ENCODE measurements at regions not wholly inside any gene's neighbourhood (a gene's known extent, or its start where the extent isn't known, plus 50 kb on each side); places are given as distances from the start of the nearest gene placed in this dataset.

DNA sequence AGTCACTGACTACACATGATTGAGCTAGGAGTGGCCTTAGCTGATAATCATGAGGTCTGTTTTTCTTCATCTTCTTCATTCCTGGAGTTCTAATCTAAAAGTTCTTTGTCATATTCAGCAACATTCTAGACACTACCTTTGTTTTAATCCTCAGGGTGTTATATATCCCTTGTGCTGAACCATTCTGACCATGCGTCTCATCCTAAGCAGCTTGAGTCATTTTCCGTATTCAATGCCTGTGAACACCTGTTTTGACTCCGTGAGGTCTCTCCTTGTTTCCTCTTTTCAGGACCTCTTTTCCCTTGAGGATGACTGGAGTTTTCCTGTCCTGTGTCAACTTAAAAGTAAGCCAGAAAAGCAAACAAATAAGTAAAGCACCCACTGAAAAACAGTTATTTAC, 597.9 kb downstream of the GBA3 start:
- WGBS, 2 donors (ENCODE audit: low coverage in 1 of 2) = 76 to 84% methylated on average over 3 of the region's 3 CpGs
- intact Hi-C loops (cut with DNase I; ENCODE audit: low total_unique reads) = no loop called here
- Histone ChIP-seq H3K4me3 (no peak overlapping the region), H3K27ac (no peak overlapping the region), H3K36me3 (no peaks in the 10 kb centered on the region), H3K27me3 (no peaks in the 10 kb centered on the region), H3K9me3 (no peaks in the 10 kb centered on the region), H3K4me1 (no peaks in the 10 kb centered on the region)
- in situ Hi-C loops (cut with MboI; ENCODE audit: low pct_ligation_motif_present in 1 of 4, low pct_unique_long_range_greater_than_20kb in 1 of 4, low sequenced_read_pairs in 3 of 4) = no loop called here
- TF ChIP-seq POLR2A (IDR thresholded peaks at IDR 0.05) (no peak), POLR2AphosphoS5 (IDR thresholded peaks at IDR 0.05) (no peak), EP300 (IDR thresholded peaks at IDR 0.05; ENCODE audit: low read depth) (no peak)
- TF ChIP-seq, protein P1, sequence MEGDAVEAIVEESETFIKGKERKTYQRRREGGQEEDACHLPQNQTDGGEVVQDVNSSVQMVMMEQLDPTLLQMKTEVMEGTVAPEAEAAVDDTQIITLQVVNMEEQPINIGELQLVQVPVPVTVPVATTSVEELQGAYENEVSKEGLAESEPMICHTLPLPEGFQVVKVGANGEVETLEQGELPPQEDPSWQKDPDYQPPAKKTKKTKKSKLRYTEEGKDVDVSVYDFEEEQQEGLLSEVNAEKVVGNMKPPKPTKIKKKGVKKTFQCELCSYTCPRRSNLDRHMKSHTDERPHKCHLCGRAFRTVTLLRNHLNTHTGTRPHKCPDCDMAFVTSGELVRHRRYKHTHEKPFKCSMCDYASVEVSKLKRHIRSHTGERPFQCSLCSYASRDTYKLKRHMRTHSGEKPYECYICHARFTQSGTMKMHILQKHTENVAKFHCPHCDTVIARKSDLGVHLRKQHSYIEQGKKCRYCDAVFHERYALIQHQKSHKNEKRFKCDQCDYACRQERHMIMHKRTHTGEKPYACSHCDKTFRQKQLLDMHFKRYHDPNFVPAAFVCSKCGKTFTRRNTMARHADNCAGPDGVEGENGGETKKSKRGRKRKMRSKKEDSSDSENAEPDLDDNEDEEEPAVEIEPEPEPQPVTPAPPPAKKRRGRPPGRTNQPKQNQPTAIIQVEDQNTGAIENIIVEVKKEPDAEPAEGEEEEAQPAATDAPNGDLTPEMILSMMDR (IDR thresholded peaks at IDR 0.05) = no peak
- no peak for DNase-seq

DNA sequence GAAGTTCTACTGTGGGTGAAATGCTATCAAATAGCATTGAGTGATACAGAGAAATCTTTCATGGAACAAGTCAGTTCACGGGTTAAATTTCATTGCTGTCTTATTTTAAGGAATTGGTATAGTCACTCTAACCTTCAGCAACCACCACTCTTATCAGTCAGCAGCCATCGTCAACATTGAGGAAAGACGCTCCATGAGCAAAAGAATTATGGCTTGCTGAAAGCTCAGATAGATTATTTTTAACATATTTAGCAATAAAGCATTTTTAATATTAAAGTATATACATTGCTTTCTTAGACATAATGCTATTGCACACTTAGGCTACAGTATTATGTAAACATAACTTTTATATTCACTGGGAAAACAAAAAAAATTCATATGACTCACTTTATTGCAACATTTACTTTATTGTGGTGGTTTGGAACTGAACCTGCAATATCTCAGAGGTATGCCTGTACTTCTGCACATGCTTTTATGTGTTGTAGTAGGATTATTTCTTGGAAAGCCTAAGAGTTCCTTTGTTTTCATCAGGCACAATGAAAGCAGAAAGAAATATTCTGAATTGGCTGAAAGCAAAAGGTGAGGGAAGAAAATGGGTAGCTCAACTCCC, 586.7 kb downstream of the GBA3 start:
- no peak overlapping the region for H3K27ac ChIP-seq
- WGBS, 2 donors (ENCODE audit: low coverage in 1 of 2) = 44 to 57% methylated on average over 3 of the region's 3 CpGs
- H3K4me3 ChIP-seq = no peak overlapping the region
- no peaks in the 10 kb centered on the region for H3K27me3 ChIP-seq
- H3K9me3 ChIP-seq = no peaks in the 10 kb centered on the region
- intact Hi-C loops (cut with DNase I; ENCODE audit: low total_unique reads) (no loop called here), in situ Hi-C loops (cut with MboI; ENCODE audit: low pct_ligation_motif_present in 1 of 4, low pct_unique_long_range_greater_than_20kb in 1 of 4, low sequenced_read_pairs in 3 of 4) (no loop called here)
- TF ChIP-seq EP300 (IDR thresholded peaks at IDR 0.05; ENCODE audit: low read depth) = no peak
- TF ChIP-seq POLR2AphosphoS5 (IDR thresholded peaks at IDR 0.05) = no peak
- no peak for DNase-seq
- H3K4me1 ChIP-seq = no peaks in the 10 kb centered on the region
- H3K36me3 ChIP-seq = no peaks in the 10 kb centered on the region

DNA sequence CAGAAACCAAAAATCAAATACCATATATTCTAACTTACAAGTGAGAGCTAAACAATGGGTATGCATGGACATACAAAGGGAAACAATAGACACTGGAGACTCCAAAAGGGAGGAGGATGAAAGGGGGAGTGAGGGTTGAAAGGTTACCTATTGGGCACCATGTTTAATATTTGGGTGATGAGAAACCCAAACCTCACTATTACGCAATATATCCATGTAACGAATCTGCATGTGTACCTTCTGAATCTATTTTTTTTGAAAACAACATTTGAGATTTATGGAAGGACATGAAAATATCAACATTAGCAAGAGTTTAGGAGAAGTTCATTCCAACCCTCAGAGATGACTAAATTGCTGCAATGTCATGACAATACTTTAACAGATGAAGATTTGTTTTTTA, 586.1 kb downstream of the GBA3 start:
- intact Hi-C loops (cut with DNase I; ENCODE audit: low total_unique reads) (no loop called here), in situ Hi-C loops (cut with MboI; ENCODE audit: low pct_ligation_motif_present in 1 of 4, low pct_unique_long_range_greater_than_20kb in 1 of 4, low sequenced_read_pairs in 3 of 4) (no loop called here)
- H3K4me1 ChIP-seq = no peaks in the 10 kb centered on the region
- DNase-seq = no peak
- WGBS, 2 donors (ENCODE audit: low coverage in 1 of 2) = 87 to 92% methylated on average over 2 of the region's 2 CpGs
- no peak for TF ChIP-seq POLR2AphosphoS5 (IDR thresholded peaks at IDR 0.05)
- TF ChIP-seq EP300 (IDR thresholded peaks at IDR 0.05; ENCODE audit: low read depth) = no peak
- TF ChIP-seq, protein P1 (IDR thresholded peaks at IDR 0.05) = no peak
- no peak for TF ChIP-seq POLR2A (IDR thresholded peaks at IDR 0.05)
- no peaks in the 10 kb centered on the region for H3K9me3 ChIP-seq
- H3K4me3 ChIP-seq = no peak overlapping the region
- H3K36me3 ChIP-seq = no peaks in the 10 kb centered on the region
- no peak overlapping the region for H3K27ac ChIP-seq
- H3K27me3 ChIP-seq = no peaks in the 10 kb centered on the region

DNA sequence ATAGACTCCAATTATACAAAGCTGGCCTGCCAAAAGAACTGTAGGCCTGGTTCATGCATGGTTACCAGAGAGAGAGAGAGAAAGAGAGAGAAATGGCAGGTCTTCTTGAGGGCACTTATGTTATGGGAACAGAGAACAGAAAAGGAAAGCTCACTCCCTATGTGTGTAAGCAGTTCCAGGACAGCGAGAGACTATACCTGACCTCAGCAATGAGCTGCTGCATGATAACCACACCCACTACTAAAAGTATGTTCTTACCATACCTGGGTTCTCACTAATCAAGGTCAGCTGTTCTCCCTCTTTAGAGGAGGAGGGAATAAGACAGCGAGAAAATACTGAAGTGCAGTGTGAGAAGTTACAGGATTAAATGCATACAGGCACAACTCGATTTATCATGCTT, 583.3 kb downstream of the GBA3 start:
- no peak overlapping the region for H3K27ac ChIP-seq
- no peaks in the 10 kb centered on the region for H3K27me3 ChIP-seq
- H3K9me3 ChIP-seq = no peaks in the 10 kb centered on the region
- TF ChIP-seq EP300 (IDR thresholded peaks at IDR 0.05; ENCODE audit: low read depth) (no peak), POLR2A (IDR thresholded peaks at IDR 0.05) (no peak)
- H3K36me3 ChIP-seq = no peaks in the 10 kb centered on the region
- H3K4me1 ChIP-seq = no peaks in the 10 kb centered on the region
- 66 to 80% methylated on average over 3 of the region's 3 CpGs for WGBS, 2 donors (ENCODE audit: low coverage in 1 of 2)
- in situ Hi-C loops (cut with MboI; ENCODE audit: low pct_ligation_motif_present in 1 of 4, low pct_unique_long_range_greater_than_20kb in 1 of 4, low sequenced_read_pairs in 3 of 4) (no loop called here), intact Hi-C loops (cut with DNase I; ENCODE audit: low total_unique reads) (no loop called here)
- no peak overlapping the region for H3K4me3 ChIP-seq
- DNase-seq = no peak

DNA sequence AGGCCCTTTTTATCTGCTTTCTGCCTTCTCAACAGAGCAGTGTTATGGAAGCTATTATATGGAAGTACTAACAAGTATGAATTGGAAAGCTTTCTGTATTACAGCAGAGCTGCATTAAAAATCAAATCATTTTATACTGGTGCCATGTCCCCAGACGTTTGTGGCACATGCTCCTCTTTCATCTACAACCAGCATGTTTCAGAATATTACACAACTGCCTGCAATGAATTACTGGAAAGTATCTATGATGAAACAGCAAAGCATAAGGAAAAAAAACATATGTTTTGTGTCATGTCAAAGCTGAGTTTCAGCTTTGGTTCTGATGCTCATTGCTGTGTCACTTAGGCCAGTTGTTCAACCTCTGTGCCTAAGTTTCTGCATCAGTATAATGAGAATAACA, 576.8 kb downstream of the GBA3 start:
- in situ Hi-C loops (cut with MboI; ENCODE audit: low pct_ligation_motif_present in 1 of 4, low pct_unique_long_range_greater_than_20kb in 1 of 4, low sequenced_read_pairs in 3 of 4) = no loop called here
- Histone ChIP-seq H3K4me3 (no peak overlapping the region), H3K9me3 (no peaks in the 10 kb centered on the region), H3K36me3 (no peaks in the 10 kb centered on the region), H3K4me1 (no peaks in the 10 kb centered on the region), H3K27me3 (no peaks in the 10 kb centered on the region), H3K27ac (no peak overlapping the region)
- intact Hi-C loops (cut with DNase I; ENCODE audit: low total_unique reads) = no loop called here
- TF ChIP-seq POLR2A (IDR thresholded peaks at IDR 0.05) (no peak), POLR2AphosphoS5 (IDR thresholded peaks at IDR 0.05) (no peak), EP300 (IDR thresholded peaks at IDR 0.05; ENCODE audit: low read depth) (no peak)
- TF ChIP-seq, protein P1 (IDR thresholded peaks at IDR 0.05) = no peak
- WGBS, 2 donors (ENCODE audit: low coverage in 1 of 2) = 18 to 25% methylated on average over 1 of the region's 1 CpG
- no peak for DNase-seq

Measured in transverse colon (tissue), 4 donors.